HT1080 (cell line): ENCODE measurements at regions not wholly inside any gene's neighbourhood (a gene's known extent, or its start where the extent isn't known, plus 50 kb on each side); places are given as distances from the start of the nearest gene placed in this dataset.

Source experiments
- DNase-seq: peaks from one replicate; pipeline ENCODE4 v3.0.0-alpha.2; 2015; ENCODE audit warnings: low read depth

- DNase-seq: no peak
Observed at GRCh38 chr1:184218458-184219075, 167.0 kb downstream of the TSEN15 start.

DNA sequence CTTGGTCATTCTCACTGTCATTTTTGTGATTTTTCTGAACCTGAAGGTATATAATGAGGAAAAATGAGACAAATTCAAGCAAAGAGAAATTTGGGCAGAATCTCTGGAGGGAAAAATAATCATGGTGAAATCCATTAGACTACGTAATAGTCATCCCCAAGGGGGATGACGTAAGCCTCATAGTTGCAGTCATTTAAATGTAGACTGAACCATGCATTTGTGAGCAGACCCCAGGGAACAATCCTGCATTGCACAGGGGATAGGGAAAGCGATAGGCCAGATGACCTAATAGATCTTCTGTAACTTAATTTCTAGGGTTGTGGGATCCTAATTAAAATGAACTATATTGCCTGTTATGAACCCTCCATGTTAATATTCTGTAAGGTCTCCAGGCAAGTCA lies 167.4 kb upstream of the C1orf21 start:
- DNase-seq: no peak

DNA sequence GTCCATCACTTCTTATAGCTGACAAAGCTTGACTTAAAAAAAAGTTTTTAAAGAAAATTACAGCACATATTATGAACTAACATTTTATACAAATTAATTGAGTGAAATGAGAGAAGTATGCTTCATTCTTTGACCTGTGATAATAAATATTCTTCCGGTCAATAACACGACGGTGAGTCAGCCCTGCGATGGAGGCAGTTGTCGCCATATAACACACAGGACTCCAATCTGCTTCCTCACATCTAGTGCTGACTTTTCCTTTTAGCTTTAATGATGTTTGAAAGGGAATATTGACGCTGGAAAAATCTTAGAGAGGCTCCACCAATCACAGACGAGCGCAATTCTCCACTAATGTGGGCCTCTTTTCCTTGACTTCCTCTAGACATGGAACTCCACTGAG lies 166.9 kb upstream of the C1orf21 start:
- DNase-seq: no peak

DNA sequence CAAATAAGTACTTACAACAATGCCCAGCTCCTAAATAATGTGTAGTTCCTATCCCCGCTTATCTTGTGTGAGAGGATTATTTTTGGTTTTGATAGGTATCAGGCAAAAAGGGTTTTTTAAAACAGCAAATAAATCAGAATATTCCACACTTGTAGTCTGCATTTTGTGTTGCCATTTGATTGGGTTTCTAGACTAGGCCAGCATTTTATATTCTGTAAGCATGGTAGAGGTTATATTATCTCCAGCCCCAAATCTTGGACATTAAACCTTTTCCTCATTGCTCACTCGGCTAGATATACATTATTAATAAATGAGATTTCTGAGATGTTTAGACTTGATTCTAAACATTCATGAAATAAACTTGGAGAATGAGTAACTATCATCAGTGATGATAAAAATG lies 165.7 kb upstream of the C1orf21 start:
- DNase-seq: no peak

GRCh38 chr1:184222652-184223052 lies 164.2 kb upstream of the C1orf21 start:
- DNase-seq: peak; percentile 41

DNA sequence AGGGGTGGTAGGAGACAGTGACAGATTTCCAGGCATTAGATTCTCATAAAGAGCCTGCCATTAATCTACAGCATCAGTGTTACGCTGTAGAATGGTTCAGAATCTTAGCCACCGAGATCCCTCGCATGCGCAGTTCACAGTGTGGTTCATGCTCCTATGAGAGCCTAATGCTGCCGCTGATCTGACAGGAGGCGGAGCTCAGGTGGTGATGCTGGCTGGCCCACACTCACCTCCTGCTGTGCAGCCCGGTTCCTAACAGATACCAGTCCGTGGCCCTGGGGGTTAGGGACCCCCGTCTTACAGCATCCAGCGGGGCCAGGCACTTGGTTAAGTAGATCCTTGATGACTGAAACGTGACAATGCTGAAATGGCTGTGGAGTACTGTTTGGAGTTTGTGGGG lies 163.6 kb upstream of the C1orf21 start:
- DNase-seq: no peak

GRCh38 chr1:184225283-184226099 lies 161.3 kb upstream of the C1orf21 start:
- DNase-seq: no peak

DNA sequence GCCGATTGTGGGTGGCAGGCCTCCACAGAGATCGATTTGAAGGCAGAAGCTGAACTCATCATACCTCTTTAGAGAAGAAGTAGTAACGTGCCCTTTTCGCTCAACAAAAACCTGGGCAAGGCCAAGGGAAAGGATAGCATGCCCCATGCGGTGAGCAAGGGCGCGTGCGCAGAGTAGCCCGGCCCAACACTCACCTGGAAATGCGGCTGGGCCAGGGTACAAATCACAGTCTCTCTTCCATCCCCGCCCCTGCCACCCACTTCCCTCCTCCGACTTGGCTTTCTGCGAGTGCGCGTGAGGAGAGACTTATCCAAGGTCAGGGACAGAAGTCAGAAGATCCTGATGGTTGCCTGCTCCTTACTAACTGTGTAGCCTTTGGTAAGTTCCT lies 160.7 kb upstream of the C1orf21 start:
- no peak for DNase-seq

GRCh38 chr1:184228558-184228957 lies 158.3 kb upstream of the C1orf21 start:
- DNase-seq: no peak

DNA sequence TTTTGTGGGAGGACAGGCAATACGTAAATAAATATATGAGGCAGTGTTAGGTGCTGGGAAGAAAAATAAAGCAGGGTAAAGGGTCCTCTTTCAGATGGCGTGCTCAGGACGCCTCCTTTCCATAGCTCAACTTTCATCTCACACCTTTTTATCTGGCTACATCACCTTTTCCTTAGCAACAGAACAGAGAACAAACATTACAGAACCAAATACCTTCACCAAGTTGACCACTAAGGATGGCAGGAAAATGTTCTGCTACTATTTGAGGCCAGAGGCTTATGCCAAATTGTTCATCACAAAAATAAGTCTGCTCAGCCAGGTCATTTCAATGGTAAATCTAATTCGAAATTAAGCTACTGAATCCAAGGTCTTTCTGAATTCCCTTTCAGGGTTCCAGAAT lies 149.2 kb upstream of the C1orf21 start:
- no peak for DNase-seq

GRCh38 chr1:184241446-184241845 lies 145.4 kb upstream of the C1orf21 start:
- no peak for DNase-seq

GRCh38 chr1:184242507-184242943 lies 144.3 kb upstream of the C1orf21 start:
- peak; percentile 79 for DNase-seq

GRCh38 chr1:184244962-184245361 lies 141.9 kb upstream of the C1orf21 start:
- no peak for DNase-seq

DNA sequence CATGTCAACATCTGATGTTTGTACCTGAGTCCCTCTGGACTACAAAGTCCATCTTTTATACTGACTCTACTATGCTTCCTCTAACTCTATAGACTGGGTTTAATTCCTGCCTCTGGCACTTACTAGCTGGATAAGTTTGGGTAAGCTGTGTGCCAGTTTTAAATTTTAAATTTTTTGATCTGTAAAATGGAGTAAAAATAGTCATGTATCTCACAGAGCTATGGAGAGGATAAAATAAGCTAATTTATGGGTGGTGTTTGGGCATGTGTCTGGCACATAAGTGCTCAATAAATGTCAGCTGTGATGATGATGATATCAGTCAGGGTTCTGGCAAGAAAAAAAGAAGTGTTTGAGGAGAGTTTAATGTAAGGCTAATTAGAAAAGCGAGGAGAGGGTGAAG lies 139.2 kb upstream of the C1orf21 start:
- no peak for DNase-seq

GRCh38 chr1:184253921-184254320 lies 132.9 kb upstream of the C1orf21 start:
- DNase-seq: peak; percentile 11

DNA sequence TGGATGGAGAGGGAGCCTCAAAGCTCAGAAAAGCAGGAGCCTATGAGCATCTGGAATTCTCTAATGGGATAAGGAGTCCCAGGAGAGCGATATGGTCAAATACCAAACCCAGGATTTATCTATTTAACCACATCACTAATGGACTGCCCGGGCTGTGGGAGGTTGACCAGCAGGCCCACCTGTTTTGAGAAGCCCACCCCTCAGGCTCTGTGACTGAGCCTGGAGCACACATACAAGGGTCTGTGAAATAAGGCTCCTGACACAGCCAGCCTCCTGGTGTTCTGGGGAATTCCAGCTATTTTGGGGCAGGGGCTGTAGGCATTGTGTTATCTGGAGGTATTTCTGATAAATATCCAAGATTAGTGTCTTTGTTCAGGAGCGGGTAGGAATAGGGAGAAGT lies 132.0 kb upstream of the C1orf21 start:
- no peak for DNase-seq

- DNase-seq: no peak
Observed at GRCh38 chr1:184255560-184255959, 131.3 kb upstream of the C1orf21 start.

DNA sequence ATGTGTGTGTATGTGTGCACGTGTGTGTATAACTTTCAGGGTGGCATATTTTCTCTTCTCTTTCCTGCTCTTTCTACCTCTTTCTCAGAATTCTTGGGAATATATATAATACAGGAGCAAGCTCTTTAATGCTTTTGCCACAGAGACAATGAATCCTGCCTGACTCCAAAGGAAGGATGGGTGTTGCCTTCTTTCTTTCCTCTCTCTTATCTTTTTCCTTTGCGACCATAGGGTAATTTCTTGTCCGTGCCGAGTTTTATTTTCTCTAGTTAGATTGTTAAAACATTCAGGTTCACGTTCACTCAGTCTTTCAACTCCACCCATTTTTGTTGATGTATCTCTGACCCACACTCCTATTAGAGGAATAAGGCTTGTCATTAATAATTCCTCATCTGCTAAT lies 129.0 kb upstream of the C1orf21 start:
- no peak for DNase-seq

GRCh38 chr1:184258525-184258924 lies 128.3 kb upstream of the C1orf21 start:
- DNase-seq: no peak

- peak; percentile 79 for DNase-seq
Observed at GRCh38 chr1:184260382-184260781, 126.4 kb upstream of the C1orf21 start.

- no peak for DNase-seq
Observed at GRCh38 chr1:184262109-184262508, 124.7 kb upstream of the C1orf21 start.

GRCh38 chr1:184267747-184268146 lies 119.1 kb upstream of the C1orf21 start:
- no peak for DNase-seq

- no peak for DNase-seq
Observed at GRCh38 chr1:184270556-184270955, 116.3 kb upstream of the C1orf21 start.
